ENCODE measurements at regions not wholly inside any gene's neighbourhood (a gene's known extent, or its start where the extent isn't known, plus 50 kb on each side); places are given as distances from the start of the nearest gene placed in this dataset.

GRCh38 chr20:60365882-60366281 lies 407.7 kb downstream of the CDH26 start:
- H3K9me3 ChIP-seq: peaks cover 0 to 7% (median 3%) of the 10 kb centered on the region in 4 donors
- H3K4me3 ChIP-seq: no peak overlapping the region
- no peaks in the 10 kb centered on the region for H3K36me3 ChIP-seq
- H3K27me3 ChIP-seq: no peaks in the 10 kb centered on the region
- no peak for DNase-seq
- 68 to 79% (median 76%) methylated on average over 7 of the region's 7 CpGs for WGBS, 5 donors
- TF ChIP-seq EP300 (IDR thresholded peaks at IDR 0.05) (no peak), CTCF (IDR thresholded peaks at IDR 0.05) (no peak), POLR2AphosphoS5 (IDR thresholded peaks at IDR 0.05) (no peak), POLR2A (IDR thresholded peaks at IDR 0.05) (no peak)
- intact Hi-C loops (cut with DNase I; ENCODE audit: low total_unique reads): no loop called here
- no peaks in the 10 kb centered on the region for H3K4me1 ChIP-seq
- H3K27ac ChIP-seq: no peak overlapping the region

- 52 to 66% (median 57%) methylated on average over 5 to 6 of the region's 6 CpGs for WGBS, 5 donors
Measured at GRCh38 chr20:60371384-60371783, 413.2 kb downstream of the CDH26 start.

GRCh38 chr20:60372275-60372674 lies 414.1 kb downstream of the CDH26 start:
- peaks cover 0 to 21% (median 0%) of the 10 kb centered on the region in 3 donors for H3K27me3 ChIP-seq
- intact Hi-C loops (cut with DNase I; ENCODE audit: low total_unique reads): no loop called here
- H3K4me3 ChIP-seq: no peak overlapping the region
- H3K9me3 ChIP-seq: peaks cover 0 to 7% (median 3%) of the 10 kb centered on the region in 4 donors
- 45 to 70% (median 52%) methylated on average over 1 of the region's 1 CpG for WGBS, 5 donors
- DNase-seq: no peak
- H3K36me3 ChIP-seq: no peaks in the 10 kb centered on the region
- H3K27ac ChIP-seq: no peak overlapping the region
- no peaks in the 10 kb centered on the region for H3K4me1 ChIP-seq
- TF ChIP-seq CTCF (IDR thresholded peaks at IDR 0.05) (no peak), POLR2A (IDR thresholded peaks at IDR 0.05) (no peak), EP300 (IDR thresholded peaks at IDR 0.05) (no peak), POLR2AphosphoS5 (IDR thresholded peaks at IDR 0.05) (no peak)

More at GRCh38 chr20:60371384-60371783, 413.2 kb downstream of the CDH26 start:
- Histone ChIP-seq H3K36me3 (no peaks in the 10 kb centered on the region), H3K9me3 (peaks cover 0 to 7% (median 3%) of the 10 kb centered on the region in 4 donors), H3K27ac (no peak overlapping the region), H3K4me1 (no peaks in the 10 kb centered on the region), H3K4me3 (no peak overlapping the region), H3K27me3 (peaks cover 0 to 16% (median 0%) of the 10 kb centered on the region in 3 donors)
- no peak for DNase-seq
- intact Hi-C loops (cut with DNase I; ENCODE audit: low total_unique reads): no loop called here
- TF ChIP-seq POLR2A (IDR thresholded peaks at IDR 0.05) (no peak), CTCF (IDR thresholded peaks at IDR 0.05) (no peak), POLR2AphosphoS5 (IDR thresholded peaks at IDR 0.05) (no peak), EP300 (IDR thresholded peaks at IDR 0.05) (no peak)

GRCh38 chr20:60372822-60373221 lies 414.6 kb downstream of the CDH26 start:
- no peak for DNase-seq
- Histone ChIP-seq H3K27ac (no peak overlapping the region), H3K36me3 (no peaks in the 10 kb centered on the region), H3K27me3 (peaks cover 0 to 25% (median 0%) of the 10 kb centered on the region in 3 donors), H3K9me3 (peaks cover 0 to 7% (median 3%) of the 10 kb centered on the region in 4 donors), H3K4me1 (no peaks in the 10 kb centered on the region), H3K4me3 (no peak overlapping the region)
- intact Hi-C loops (cut with DNase I; ENCODE audit: low total_unique reads): no loop called here
- TF ChIP-seq EP300 (IDR thresholded peaks at IDR 0.05): no peak
- TF ChIP-seq POLR2AphosphoS5 (IDR thresholded peaks at IDR 0.05): no peak
- no peak for TF ChIP-seq POLR2A (IDR thresholded peaks at IDR 0.05)
- TF ChIP-seq CTCF (IDR thresholded peaks at IDR 0.05): no peak
- 42 to 61% (median 50%) methylated on average over 4 of the region's 4 CpGs for WGBS, 5 donors

Data from stomach (tissue), 8 donors.